ENCODE measurements at regions not wholly inside any gene's neighbourhood (a gene's known extent, or its start where the extent isn't known, plus 50 kb on each side); places are given as distances from the start of the nearest gene placed in this dataset.

DNA sequence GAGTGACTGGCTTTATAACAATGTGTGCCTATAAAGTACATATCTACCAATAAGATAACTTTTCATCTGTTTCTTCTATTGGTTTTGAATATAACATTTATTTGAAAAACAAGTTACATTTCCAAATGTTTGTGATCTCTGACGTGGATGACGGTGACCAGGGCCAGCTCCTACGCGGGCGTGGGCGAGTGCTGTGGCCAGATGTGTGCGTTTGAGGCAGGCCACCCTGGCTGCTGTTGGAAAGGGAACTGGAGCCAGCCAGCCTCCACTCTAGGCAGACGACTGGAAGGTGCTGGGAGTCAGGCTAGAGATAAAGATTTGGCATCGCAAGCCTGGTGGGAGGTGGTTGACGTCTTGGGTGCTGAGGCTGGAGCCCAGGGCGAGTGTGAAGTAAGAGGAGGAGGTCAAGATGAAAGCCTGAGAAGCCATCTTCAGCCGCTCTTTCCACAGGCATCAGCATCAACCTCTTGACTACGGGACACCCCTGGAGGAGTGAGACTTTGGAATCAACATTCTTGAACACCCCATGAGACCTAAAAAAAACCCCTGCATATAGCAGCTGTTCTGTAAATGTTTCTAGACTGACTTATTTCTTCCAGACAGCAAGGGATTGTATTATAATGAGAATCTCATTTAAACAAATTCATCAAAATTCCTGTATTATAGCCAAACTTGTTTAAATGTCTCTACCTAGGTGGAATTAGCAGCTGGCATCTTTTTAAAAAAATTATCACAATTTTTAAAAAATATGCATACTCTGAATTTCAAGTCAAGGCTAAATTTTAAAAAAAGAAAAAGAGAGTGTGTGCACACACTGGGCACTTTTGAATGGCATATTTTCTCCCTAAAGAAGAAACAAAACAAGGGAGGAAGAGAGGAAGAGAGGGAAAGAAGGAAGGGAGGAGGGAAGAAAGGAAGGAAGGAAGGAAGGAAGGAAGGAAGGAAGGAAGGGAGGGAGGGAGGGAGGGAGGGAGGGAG, 112.5 kb upstream of the SLC44A3 start:
- H3K4me1 ChIP-seq = no peaks in the 10 kb centered on the region
- H3K27ac ChIP-seq = peak overlapping the region; percentile 71 to 78
- TF ChIP-seq, protein P1, sequence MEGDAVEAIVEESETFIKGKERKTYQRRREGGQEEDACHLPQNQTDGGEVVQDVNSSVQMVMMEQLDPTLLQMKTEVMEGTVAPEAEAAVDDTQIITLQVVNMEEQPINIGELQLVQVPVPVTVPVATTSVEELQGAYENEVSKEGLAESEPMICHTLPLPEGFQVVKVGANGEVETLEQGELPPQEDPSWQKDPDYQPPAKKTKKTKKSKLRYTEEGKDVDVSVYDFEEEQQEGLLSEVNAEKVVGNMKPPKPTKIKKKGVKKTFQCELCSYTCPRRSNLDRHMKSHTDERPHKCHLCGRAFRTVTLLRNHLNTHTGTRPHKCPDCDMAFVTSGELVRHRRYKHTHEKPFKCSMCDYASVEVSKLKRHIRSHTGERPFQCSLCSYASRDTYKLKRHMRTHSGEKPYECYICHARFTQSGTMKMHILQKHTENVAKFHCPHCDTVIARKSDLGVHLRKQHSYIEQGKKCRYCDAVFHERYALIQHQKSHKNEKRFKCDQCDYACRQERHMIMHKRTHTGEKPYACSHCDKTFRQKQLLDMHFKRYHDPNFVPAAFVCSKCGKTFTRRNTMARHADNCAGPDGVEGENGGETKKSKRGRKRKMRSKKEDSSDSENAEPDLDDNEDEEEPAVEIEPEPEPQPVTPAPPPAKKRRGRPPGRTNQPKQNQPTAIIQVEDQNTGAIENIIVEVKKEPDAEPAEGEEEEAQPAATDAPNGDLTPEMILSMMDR (IDR thresholded peaks at IDR 0.05) = no peak
- peak in 1 of 2 donors; percentile 9 for TF ChIP-seq POLR2A (IDR thresholded peaks at IDR 0.05)
- no peak overlapping the region for H3K4me3 ChIP-seq
- H3K27me3 ChIP-seq = no peaks in the 10 kb centered on the region
- no peaks in the 10 kb centered on the region for H3K36me3 ChIP-seq
- intact Hi-C loops (cut with DNase I; ENCODE audit: low total_unique reads) = no loop called here
- DNase-seq = peak; percentile 48 to 76
- H3K9me3 ChIP-seq = no peaks in the 10 kb centered on the region

DNA sequence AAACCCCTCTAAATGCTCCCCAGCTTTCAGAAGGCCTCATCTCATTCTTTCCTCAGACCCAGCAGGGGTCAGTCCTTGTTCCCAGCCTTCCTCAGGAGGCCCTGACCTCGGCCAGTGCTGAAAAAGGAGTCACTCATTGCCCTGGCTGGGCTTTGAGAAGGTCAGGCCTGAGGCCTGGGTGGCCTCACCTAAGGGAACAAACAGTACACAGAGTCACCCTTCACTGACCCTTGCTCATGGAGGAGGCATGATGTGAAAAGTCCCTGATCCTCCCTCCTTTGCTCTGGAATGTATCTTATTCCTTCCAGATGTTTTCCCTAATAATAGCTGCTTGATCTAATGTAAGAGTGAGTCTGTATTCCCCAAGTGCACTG, 117.7 kb upstream of the SLC44A3 start:
- intact Hi-C loops (cut with DNase I; ENCODE audit: low total_unique reads) = no loop called here
- H3K9me3 ChIP-seq = no peaks in the 10 kb centered on the region
- no peak overlapping the region for H3K4me3 ChIP-seq
- peak; percentile 73 to 77 for DNase-seq
- no peaks in the 10 kb centered on the region for H3K36me3 ChIP-seq
- TF ChIP-seq POLR2A (IDR thresholded peaks at IDR 0.05) = no peak
- TF ChIP-seq, protein P1 (IDR thresholded peaks at IDR 0.05) = no peak
- H3K4me1 ChIP-seq = no peaks in the 10 kb centered on the region
- no peaks in the 10 kb centered on the region for H3K27me3 ChIP-seq
- H3K27ac ChIP-seq = peak overlapping the region; percentile 59 to 82

DNA sequence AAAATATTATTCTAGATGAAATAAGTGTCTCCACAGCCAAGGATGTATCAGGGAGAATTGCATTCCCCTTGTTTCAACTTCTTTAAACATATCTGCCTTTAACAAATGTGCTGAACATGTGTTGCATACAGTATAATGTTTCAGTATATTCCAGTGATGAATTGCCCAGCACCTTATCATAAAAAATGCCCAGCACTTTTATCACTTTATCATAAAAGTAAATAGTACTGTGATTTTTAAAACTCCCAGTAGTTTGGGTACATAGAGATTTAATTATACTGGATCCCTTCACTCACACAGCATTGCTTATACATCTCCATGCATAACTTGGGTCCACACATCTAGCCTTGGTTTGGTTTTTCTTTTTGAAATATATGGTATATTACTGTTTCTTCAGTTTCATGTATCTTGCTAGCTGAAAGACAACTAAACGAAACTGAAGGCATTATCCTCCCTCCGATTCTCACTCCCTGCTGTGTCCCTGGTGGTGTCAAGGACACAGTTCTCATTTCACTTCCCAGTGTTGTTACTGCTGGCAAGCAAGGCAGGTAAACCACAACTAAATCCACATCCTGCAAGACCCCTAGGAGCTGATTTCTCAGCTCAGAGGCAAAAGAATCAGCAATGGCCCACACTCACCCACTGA, 118.2 kb upstream of the SLC44A3 start:
- H3K36me3 ChIP-seq = no peaks in the 10 kb centered on the region
- intact Hi-C loops (cut with DNase I; ENCODE audit: low total_unique reads) = no loop called here
- H3K4me3 ChIP-seq = no peak overlapping the region
- TF ChIP-seq POLR2A (IDR thresholded peaks at IDR 0.05) = no peak
- TF ChIP-seq, protein P1 (IDR thresholded peaks at IDR 0.05) = no peak
- H3K27me3 ChIP-seq = no peaks in the 10 kb centered on the region
- no peak for DNase-seq
- H3K4me1 ChIP-seq = no peaks in the 10 kb centered on the region
- no peaks in the 10 kb centered on the region for H3K9me3 ChIP-seq
- H3K27ac ChIP-seq = peak overlapping the region; percentile 59 to 82

DNA sequence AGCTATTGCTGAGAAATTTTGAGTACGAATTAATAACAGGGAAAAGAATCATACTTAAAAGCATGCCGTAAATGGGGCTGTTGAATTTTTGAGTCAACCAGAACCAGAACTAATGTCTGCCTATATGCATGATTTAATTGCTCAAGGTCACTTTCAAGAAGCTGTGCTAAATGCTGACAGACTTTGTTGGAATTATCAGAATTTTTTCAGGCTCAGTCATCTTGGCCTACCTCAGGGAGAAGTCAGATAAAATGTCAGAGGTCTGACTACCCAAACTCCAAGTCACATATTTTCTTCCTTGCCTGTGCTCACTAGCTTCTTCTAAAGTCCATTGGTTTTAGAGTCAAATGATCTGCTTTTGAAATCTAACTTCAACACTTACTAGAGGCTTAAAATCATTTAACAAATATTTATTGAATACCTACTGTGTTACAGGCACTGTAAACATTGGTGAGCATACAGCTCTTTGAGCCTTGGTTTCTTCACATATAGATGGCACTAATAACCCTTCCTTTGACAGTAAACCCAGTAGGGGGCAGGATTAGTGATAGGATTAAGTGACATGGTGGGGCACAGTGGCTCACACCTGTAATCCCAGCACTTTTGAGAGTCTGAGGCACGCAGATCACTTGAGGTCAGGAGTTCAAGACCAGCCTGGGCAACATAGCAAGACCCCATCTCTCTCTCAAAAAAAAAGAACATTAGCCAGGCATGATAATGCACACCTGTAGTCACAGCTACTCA, 121.2 kb upstream of the SLC44A3 start:
- Histone ChIP-seq H3K4me1 (no peaks in the 10 kb centered on the region), H3K9me3 (no peaks in the 10 kb centered on the region), H3K36me3 (no peaks in the 10 kb centered on the region), H3K4me3 (no peak overlapping the region), H3K27me3 (no peaks in the 10 kb centered on the region), H3K27ac (no peak overlapping the region)
- intact Hi-C loops (cut with DNase I; ENCODE audit: low total_unique reads) = no loop called here
- DNase-seq = no peak
- TF ChIP-seq POLR2A (IDR thresholded peaks at IDR 0.05) = no peak
- TF ChIP-seq, protein P1 (IDR thresholded peaks at IDR 0.05) = no peak
